Fibroblast of upper back skin (primary cell): ENCODE measurements at regions not wholly inside any gene's neighbourhood (a gene's known extent, or its start where the extent isn't known, plus 50 kb on each side); places are given as distances from the start of the nearest gene placed in this dataset.

Experiments
- DNase-seq: peaks from one replicate; pipeline ENCODE4 v3.0.0-alpha.2; 2013

DNA sequence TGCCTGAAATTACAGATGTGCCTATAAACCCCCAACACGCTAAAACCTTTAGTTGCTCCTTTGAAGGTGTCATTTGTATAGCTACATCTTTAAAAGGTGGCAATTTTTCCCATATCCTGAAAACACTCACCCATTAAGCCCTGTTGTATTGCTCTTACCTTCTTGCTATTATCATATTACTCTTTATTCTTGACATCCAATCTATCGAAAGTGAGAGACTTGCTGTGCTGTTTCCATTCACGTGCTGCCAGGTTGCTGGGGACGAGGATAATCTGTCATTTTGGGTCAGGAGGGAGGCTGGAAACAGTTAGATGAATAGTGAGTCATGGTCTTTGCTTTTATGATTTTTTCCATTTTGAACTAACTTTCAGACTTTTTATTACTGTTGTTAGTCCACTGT lies 213.0 kb upstream of the PRMT6 start:
- DNase-seq, result no peak

DNA sequence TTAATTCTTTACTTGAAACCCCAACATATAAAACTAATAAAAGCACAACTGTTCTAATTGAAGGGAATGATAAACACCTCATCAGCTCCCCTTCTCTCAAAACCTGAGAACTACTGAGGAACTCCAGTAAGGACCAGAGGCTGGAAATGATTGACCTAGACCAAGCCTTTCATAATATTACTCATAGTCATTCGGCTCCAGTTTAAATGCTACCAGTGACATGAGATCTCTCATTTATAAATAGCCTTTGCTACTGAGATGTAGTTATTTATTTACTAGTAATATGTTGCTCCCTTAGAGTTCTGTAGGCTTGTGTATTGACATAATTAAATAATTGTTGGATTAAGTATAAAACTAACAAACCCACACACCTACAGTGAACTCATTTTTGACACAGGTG lies 209.8 kb upstream of the PRMT6 start:
- no peak for DNase-seq

DNA sequence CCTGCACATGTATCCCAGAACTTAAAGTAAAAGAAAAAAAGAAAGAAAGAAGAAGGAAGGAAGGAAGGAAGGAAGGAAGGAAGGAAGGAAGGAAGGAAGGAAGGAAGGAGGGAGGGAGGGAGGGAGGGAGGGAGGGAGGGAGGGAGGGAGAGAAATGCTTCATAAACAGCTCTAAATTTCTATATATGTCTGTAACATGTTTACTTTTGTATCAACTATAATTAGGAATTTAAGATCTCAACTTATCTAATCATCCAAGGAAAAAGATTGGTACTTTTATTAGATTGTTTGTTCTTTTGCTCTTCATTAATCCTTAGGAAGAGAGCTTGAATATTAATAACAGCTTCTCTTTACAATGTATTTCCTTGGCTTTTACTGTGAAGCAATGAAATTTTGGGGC lies 195.4 kb upstream of the PRMT6 start:
- DNase-seq, result no peak

DNA sequence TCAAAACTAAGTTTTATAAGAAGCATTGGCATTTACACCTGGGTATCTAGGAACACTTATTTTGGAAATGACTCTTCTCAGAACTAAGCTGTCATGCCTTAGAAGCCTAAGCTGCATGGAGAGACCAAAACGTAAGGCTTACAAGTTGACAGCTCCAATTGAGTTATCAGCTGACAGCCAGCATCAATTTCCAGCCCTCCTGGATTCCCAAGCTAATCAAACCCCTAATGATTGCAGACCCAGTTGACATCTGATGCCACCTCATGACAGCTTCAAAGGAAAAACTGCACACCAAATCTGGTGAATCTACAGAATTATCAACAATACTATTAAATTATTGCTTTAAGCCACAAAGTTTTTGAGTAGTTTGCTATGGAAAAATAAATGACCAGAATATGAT lies 187.6 kb upstream of the PRMT6 start:
- no peak for DNase-seq

DNA sequence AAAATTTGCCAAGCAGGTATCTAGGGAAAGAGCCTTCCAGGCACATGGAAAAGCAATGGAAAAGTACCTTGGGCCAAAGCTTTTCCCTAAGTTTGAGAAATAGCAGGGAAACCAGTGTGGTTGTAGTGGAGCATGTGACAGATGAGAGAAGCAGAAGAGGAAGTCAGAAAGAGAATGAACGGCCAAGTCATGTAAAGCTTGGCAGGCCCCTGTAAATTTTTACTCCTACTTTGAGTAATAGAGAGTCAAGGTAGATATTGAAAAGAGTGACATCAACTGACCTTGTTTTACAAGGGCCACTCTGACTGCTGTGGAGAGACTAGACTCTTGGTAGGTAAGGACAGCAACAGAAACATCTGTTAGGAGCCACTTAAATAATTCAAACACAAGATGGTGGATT lies 180.9 kb upstream of the PRMT6 start:
- DNase-seq, result no peak

DNA sequence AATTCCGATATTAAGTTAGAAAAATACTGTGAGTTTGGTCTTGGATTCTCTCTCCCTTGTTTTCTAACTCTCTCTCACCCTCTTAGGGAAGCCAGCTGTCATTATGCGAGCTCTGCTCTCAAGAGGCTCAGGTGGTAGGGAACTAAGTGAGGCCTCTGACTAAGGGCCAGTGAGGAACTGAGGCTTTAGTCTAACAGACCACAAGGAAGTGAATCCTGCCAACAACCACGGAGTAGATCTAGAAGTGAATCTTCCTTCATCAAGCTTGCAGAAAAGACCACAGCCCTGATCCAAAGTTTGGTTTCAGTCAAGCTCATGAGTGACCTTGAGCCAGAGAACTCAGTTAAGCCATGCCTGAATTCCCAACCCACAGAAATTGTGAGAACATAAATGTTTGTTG lies 180.1 kb upstream of the PRMT6 start:
- DNase-seq, result peak; percentile 11

DNA sequence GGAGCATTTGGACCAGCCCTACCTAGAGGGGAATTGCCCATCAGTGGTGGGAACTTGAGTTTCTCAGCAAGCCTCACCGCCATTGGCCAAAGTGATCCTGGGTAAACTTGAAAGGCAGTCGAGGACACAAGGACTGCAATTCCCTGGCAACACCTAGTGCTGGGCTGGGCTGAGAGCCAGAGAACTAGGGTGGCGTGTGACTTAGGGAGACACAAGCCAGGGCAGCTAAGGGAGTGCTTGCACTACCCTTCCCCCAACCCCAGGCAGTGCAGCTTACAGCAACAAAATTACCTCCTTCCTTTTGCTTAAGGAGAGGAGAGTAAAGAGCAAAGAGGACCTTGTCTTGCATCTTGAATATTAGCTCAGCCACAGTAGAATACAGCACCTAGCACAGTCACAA lies 176.9 kb upstream of the PRMT6 start:
- no peak for DNase-seq

DNA sequence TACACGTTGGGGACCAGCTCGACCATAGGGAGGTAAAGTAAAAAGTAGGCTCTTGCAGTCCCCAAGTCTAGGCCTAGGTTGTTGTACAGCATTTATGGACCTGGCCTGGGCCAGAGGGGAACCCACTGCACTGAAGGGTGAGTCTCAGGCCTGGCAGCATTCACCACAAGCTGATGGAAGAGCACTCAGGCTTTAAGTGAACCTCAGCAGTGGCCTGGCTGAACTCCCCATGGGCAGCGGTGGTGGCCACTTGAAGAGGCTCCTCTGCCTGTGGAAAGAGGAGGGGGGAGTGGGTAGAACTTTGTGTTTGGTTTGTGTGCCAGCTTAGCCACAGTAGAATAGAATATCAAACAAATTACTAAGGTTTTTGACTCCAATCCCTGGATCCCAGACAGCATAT lies 176.2 kb upstream of the PRMT6 start:
- no peak for DNase-seq

DNA sequence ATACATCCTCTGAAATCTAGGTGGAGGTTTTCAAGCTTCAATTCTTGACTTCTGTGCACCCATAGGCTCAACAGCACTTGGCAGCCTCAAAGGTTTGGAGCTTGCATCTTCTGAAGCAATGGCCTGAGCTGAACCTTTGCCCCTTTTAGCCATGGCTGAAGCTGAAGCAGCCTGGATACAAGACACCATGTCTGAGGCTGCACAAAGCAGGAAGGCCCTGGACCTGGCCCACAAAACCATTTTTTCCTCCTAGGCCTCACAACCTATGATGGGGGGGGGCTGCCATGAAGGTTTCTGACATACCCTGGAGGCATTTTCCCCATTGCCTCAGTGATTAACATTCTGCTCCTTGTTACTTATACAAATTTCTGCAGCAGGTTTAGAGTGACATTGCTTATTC lies 173.3 kb upstream of the PRMT6 start:
- no peak for DNase-seq

DNA sequence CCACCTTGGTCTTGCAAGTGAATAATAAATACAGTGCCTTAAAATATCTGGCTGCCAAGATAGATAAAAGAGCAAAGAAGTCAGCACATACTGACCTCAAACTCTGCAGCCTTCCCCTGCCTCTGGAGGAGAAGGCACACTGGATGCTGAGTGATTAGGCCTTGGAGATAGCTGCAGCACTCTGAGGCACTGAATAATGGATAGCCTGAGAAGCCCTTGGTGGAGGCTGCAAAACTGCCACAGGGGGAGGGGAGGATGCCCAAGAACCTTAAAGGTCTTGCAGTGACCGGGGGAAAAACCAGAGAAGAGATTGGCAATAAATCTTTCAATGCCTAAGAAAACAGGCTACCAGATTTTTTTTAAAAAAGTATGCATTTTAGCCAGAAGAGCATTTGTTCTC lies 167.4 kb upstream of the PRMT6 start:
- DNase-seq, result no peak

DNA sequence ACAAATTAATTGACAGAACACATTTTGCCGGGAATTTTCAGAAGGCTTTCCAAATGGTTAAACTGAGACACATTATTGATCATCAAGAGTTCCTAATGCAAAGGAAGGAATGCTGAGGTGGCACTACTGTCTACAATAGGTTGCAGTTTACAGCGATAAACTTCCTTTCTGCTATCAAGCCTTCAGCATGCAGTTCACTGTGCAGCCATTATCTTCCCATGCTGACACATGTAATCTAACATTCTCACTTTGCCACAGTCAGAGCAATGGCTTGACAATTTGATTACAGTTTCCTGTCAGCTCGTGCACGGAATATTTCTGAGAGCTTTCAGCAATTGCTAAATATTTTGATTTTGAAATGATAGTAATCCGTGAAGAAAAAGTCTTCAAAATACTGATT lies 166.9 kb upstream of the PRMT6 start:
- DNase-seq, result no peak

DNA sequence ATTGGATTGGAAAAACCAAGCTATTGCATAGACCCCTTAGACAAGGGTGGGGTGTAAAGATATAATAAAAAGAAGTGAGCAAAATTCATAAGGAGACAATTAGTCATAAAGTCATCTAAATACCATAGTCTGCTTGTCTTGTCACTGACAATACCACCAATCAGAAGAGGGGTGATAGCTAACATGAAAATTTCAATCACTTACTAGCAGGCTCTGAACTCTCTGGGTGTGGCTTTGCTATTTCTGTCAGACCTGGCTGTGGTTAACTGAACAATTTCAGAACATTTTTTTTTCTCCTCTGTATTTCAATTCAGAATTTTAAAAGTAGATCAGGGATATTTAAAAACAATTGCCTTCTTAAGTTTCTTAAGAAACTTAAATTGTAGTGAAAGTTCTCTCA lies 158.5 kb upstream of the PRMT6 start:
- no peak for DNase-seq

DNA sequence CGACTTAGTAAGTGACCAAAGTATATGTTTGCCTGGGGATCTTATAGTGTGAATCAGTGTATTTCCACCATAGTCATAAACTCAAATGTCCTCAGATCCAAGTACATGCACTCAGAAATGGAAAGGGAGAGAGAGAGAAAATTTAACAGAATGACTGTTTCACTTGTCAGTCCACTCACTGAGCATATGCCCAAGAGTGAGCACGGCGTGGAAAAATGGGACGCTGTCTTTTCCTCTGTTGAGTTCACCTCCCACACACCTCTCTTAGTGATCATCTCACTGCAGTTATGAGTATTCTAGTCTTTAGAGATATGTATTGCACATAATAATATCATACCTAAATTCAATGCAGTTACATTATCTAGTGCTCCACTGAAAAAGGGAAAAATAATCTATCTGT lies 156.8 kb upstream of the PRMT6 start:
- no peak for DNase-seq

DNA sequence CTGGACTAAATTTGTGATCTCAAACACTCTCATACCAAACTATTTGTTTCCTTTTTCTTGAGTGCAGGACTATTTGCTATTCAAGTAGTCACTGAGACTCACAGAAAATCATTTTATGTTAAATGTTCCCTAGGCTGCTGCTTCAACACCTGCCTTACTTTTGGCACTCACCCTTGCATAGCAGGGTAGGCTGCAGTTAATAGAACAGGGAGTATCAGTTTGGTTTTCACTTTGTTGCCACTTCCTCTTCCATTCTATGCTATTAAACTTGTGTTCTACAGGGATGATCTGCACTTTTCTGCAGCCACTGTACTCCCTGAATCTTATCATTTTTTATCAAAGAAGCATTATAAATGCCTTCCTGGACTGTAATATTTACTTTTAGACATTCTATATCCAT lies 148.7 kb upstream of the PRMT6 start:
- DNase-seq, result no peak

DNA sequence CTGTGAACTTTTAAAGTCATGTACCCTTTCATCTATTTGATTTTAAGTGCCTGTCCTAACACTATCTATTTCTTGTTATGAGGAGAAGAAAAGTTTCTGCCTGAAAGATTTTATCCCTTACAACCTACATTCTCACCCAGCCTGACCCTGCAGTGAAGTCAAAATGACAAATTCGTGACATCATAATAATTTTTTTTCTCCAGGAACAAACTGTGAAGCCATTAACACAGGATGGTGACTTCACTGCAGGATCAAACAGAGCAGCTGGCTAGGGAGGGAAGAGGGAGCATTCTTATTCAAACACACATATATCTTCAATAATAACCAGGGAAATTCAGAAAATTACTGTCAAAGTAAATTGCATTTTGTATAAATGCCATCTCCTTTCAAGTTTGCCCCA lies 147.8 kb upstream of the PRMT6 start:
- DNase-seq, result no peak

DNA sequence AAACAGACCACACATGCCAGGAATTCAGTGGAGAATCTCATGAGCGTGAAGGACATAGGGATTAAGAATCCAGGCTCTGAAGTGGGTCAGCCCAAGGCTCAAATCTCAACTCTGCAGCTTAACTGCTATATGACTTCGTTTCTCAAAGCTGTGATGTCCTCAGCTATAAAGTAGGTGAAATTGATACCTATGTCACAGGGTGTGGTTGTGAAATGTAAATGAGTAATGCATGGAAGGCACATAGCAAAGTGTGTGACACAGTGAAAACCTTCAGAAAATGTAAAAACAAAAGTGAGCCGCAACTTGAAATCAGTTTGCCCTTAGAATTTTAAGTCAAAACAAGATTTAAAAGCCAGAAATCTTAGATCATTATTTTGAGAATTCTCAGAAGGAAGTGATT lies 145.7 kb upstream of the PRMT6 start:
- DNase-seq, result peak; percentile 18

DNA sequence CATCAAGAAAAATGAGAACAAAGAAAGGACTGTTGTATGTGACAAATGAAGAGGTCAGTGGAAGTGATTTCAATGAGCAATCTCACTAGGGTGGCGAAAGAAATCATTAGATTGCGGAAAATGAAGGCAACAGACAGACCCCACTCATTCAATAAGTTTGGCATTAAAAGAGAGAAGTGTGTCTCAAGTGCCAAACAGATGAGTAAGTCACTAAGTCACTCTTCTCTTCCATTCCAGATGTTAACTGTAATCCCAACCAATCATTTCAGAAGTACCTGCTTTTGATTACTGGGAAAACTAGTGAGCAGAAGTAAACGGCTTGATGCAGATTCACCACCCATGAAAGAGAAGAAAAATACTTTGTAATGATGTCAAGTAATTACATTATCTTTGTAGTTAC lies 144.3 kb upstream of the PRMT6 start:
- peak; percentile 63 for DNase-seq

DNA sequence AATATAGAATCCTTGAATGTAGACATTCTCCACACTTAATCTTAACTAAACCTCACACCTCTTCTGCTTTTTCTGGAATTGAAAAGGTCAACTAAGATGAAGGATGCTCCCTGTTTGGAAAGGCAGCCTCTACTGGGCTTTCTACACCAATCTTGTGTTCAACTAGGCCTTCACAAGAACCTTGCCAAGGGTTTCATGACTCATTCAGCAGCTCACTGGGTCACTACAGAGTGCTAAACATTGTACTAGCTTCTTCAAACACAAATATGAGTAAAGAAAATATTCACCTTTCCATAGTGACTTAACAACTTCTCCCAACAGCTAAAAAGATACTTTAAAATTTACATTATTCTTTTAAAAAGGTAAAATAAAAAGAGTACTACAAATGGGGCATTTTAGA lies 135.3 kb upstream of the PRMT6 start:
- DNase-seq, result peak; percentile 27

DNA sequence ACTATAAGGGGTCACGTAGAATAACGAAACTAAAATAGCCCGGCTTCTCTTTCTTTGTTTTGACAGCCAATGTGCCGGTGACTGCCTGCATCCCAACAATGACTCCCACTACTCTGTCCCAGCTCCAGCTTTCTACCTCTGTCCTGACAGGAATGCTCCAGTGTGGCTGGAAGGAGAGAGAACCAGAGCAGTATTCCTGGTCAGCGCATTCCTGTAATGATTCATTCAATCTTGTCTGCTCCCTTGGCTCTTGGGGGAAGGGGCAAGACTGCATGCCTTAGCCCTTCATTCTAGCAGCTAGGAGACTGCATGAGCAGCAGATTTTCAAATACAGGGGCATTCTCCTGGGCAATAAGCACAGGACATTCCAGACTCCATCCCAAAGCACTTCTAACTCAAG lies 132.1 kb upstream of the PRMT6 start:
- DNase-seq, result peak; percentile 90

DNA sequence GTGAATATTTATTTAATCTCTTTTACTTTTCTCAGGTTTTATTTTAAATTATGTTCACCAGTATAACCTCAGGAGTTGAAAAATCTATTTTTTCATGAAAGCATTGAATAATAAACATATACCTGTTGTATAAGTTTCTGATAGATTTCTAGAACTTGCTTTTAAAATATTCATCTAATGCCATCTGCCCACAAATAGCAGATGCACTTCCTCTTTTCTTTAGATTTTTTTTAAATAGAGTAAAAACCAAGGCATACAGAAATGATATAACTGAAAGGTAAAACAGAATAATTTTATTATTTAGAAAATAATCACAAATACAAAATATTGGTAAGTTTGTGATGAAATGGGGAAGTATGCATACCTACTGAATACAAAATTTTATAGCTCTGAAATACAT lies 130.7 kb upstream of the PRMT6 start:
- no peak for DNase-seq

DNA sequence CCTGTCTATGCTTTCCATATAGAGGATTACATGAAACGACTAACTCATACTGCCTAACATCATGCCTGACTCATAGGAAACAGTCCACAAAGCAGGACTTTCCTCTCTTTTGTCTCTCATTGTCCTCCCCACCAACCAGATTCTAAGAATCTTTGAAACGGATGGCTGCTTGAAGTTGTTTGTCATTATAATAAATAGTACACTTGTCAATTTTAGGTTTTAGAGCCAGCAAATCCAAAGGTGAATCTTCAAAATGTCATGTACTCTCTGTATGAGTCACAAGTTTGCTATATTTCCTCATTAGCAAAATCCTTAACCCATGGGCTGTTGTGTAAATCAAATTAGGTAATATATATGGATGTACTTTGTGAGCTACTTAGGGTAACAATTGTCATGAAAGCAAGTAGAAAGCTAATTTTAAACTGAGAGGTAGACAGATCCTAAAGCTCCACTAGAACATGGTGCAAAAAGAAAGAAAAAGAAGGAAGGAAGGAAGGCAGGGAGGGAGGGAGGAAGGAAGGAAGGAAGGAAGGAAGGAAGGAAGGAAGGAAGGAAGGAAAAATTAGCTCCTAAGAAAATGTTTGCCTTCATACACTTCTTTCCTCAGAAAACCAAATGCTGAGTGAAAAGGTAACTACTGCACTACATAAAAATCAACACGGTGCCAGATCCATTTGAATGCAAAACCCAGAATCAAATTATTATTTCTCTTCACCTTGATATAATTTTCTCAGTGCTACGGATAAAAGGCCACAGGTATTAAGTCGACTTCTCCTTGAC lies 129.5 kb upstream of the PRMT6 start:
- DNase-seq, result peak; percentile 43

DNA sequence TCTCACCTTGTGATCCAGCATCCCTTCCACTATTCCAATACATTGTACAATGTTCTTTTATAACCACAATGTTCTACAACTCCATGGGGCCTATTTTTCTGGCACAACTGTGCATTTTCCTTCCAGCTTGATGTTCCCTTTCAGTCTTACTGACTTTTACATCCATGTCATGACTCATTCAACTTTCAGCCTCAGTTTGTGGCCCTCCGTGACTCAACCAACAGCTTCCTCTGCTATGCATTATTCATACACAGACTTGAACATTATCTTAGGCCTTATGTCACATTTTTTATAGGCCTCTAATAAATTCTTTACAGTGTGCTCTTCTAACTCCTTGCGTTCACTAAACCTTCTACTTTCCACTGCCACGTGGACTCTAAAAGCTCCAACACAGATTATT lies 119.4 kb upstream of the PRMT6 start:
- DNase-seq, result peak; percentile 98

DNA sequence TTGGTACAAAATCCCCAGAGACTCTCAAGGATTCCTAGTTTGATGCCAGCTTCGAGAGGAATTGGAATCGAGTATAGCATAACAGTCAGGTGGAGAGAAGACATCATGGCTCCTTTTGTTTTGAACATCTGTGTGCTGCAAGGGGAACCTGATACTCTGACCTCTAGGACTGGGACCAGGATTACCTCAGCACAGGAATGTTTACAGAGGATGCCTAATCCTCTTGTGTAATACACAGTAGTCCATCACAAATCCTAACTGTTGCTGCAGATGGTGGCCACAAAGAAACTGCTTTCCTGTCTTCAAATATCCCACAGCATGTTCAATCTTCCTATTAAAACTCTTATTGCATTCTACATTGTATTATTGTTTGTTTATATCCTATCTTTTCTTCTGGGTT lies 111.8 kb upstream of the PRMT6 start:
- peak; percentile 19 for DNase-seq

DNA sequence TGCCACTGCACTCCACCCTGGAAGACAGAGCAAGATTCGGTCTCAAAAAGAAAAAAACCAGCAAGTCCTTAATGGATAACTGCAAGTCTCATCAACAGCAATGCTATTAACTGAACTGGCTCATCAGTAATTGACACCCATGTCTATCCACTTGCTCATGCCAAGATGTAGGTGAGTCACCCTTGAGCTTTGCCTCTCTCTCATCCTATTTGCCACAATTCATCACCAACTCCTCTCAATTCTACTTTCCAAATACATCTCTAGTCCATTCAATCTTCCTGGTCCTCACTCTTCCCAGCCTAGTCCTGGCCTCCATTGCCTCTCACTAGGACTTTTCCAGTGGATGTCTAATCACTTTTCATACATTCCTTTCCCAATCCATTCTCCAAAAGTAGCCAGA lies 103.7 kb upstream of the PRMT6 start:
- DNase-seq, result peak; percentile 44

DNA sequence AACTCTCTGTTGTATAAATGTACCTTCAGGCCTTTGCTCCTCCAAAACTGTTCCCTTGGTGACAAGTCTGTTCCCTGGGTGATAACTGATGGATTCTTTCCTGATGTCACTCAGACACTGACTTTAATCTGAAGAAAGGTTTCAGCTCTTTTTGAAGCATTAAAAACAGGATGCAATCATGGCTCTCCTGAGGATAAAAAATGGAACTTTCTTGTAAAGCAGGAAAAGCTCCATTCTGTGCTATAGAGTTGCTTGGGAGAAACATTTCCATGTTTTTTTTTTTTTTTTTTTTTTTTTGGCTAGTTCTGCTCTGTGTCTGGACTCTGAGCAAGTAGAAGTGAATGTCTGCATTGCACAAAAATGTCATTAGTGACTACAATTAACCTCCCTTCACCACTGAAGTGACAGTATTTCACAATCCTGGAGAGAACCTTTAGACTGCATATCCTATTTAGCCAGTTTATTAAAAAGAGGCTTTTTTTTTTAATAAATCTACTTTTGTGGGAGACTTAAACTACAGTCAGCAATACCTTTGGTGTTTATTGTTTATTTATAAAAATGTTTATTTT lies 101.7 kb upstream of the PRMT6 start:
- no peak for DNase-seq
